H9 (cell line): ENCODE measurements at regions not wholly inside any gene's neighbourhood (a gene's known extent, or its start where the extent isn't known, plus 50 kb on each side); places are given as distances from the start of the nearest gene placed in this dataset.

Experiments used
- DNase-seq: peaks from one replicate; pipeline ENCODE4 v3.0.0-alpha.2; 2017
- H2AFZ ChIP-seq: one replicate; pipeline ENCODE4 v1.6.1; 2013; ENCODE audit warnings: mild to moderate bottlenecking, low read length, control low read depth, moderate library complexity
- H2AK5ac ChIP-seq: 2 replicates; pipeline ENCODE4 v1.6.1; 2013; ENCODE audit warnings: low read length, control low read depth, mixed read lengths; ENCODE audit not compliant: insufficient read length
- H2BK120ac ChIP-seq: one replicate; pipeline ENCODE4 v1.6.1; 2013; ENCODE audit warnings: low read depth, mild to moderate bottlenecking, low read length, control low read depth, inconsistent platforms; ENCODE audit not compliant: poor library complexity, severe bottlenecking
- H2BK12ac ChIP-seq: 2 replicates; pipeline ENCODE4 v1.6.1; 2013; ENCODE audit warnings: low read length, control low read depth, mixed read lengths, low read depth; ENCODE audit not compliant: insufficient read length
- H2BK15ac ChIP-seq: 2 replicates; pipeline ENCODE4 v1.6.1; 2013; ENCODE audit warnings: low read depth, low read length, control low read depth
- H2BK20ac ChIP-seq: one replicate; pipeline ENCODE4 v1.6.1; 2013; ENCODE audit warnings: low read depth, mild to moderate bottlenecking, low read length, control low read depth, inconsistent platforms; ENCODE audit not compliant: poor library complexity, severe bottlenecking
- H2BK5ac ChIP-seq: 2 replicates; pipeline ENCODE4 v1.6.1; 2013; ENCODE audit warnings: low read length, control low read depth, mixed read lengths; ENCODE audit not compliant: insufficient read length
- H3K14ac ChIP-seq: 2 replicates; pipeline ENCODE4 v1.6.1; 2013; ENCODE audit warnings: low read length, control low read depth; ENCODE audit not compliant: insufficient read depth
- H3K18ac ChIP-seq: 2 replicates; pipeline ENCODE4 v1.6.1; 2013; ENCODE audit warnings: low read depth, mild to moderate bottlenecking, mixed read lengths, low read length, control low read depth; ENCODE audit not compliant: insufficient read length
- H3K23ac ChIP-seq: 2 replicates; pipeline ENCODE4 v1.6.1; 2013; ENCODE audit warnings: low read length, control low read depth, mixed read lengths, low read depth; ENCODE audit not compliant: insufficient read length
- H3K23me2 ChIP-seq: 2 replicates; pipeline ENCODE4 v1.6.1; 2013; ENCODE audit warnings: low read depth, mild to moderate bottlenecking, mixed read lengths, low read length, control low read depth; ENCODE audit not compliant: insufficient read length, poor library complexity, severe bottlenecking
- H3K27ac ChIP-seq: 2 replicates; pipeline ENCODE4 v1.5.1; 2013; ENCODE audit warnings: low read length, control low read depth, mixed read lengths, low read depth; ENCODE audit not compliant: insufficient read length
- H3K27me3 ChIP-seq: 2 replicates; pipeline ENCODE4 v1.6.1; 2013; ENCODE audit warnings: low read length, control low read depth, inconsistent platforms; ENCODE audit not compliant: insufficient read depth
- H3K4ac ChIP-seq: 2 replicates; pipeline ENCODE4 v1.6.1; 2013; ENCODE audit warnings: low read depth, mild to moderate bottlenecking, control low read depth, inconsistent platforms, low read length, moderate library complexity
- H3K4me1 ChIP-seq: 2 replicates; pipeline ENCODE4 v1.6.1; 2013; ENCODE audit warnings: low read length, control low read depth, inconsistent platforms; ENCODE audit not compliant: insufficient read depth
- H3K4me2 ChIP-seq: 2 replicates; pipeline ENCODE4 v1.6.1; 2013; ENCODE audit warnings: low read length, control low read depth, mixed read lengths; ENCODE audit not compliant: insufficient read length, insufficient read depth
- H3K56ac ChIP-seq: 2 replicates; pipeline ENCODE4 v1.6.1; 2013; ENCODE audit warnings: low read depth, mild to moderate bottlenecking, mixed read lengths, low read length, control low read depth; ENCODE audit not compliant: insufficient read length
- H3K79me1 ChIP-seq: 2 replicates; pipeline ENCODE4 v1.6.1; 2013; ENCODE audit warnings: low read depth, mild to moderate bottlenecking, moderate library complexity, low read length, control low read depth, inconsistent platforms; ENCODE audit not compliant: insufficient read depth, poor library complexity, severe bottlenecking
- H3K79me2 ChIP-seq: 2 replicates; pipeline ENCODE4 v1.6.1; 2013; ENCODE audit warnings: low read length, control low read depth, inconsistent platforms; ENCODE audit not compliant: insufficient read depth
- H3K9ac ChIP-seq: 2 replicates; pipeline ENCODE4 v1.6.1; 2013; ENCODE audit warnings: low read length, control low read depth, mixed read lengths; ENCODE audit not compliant: insufficient read length; ENCODE audit errors: extremely low read depth
- H3K9me3 ChIP-seq: one replicate; pipeline ENCODE4 v1.6.1; 2013; ENCODE audit warnings: low read depth, low read length, inconsistent platforms; ENCODE audit not compliant: control insufficient read depth
- H3T11ph ChIP-seq: one replicate; pipeline ENCODE4 v1.6.1; 2013; ENCODE audit warnings: mild to moderate bottlenecking, low read length, control low read depth, inconsistent platforms
- H4K20me1 ChIP-seq: one replicate; pipeline ENCODE4 v1.6.1; 2013; ENCODE audit not compliant: control insufficient read depth, insufficient read length, insufficient read depth
- H4K5ac ChIP-seq: 2 replicates; pipeline ENCODE4 v1.6.1; 2013; ENCODE audit warnings: low read depth, mild to moderate bottlenecking, mixed read lengths, low read length, control low read depth; ENCODE audit not compliant: insufficient read length
- H4K8ac ChIP-seq: replicated peaks from 2 replicates; pipeline ENCODE4 v1.6.1; 2013; ENCODE audit warnings: low read length, control low read depth, mixed read lengths, low read depth; ENCODE audit not compliant: insufficient read length
- H4K91ac ChIP-seq: 2 replicates; pipeline ENCODE4 v1.6.1; 2013; ENCODE audit warnings: low read depth, mild to moderate bottlenecking, moderate library complexity, mixed read lengths, low read length, control low read depth; ENCODE audit not compliant: insufficient read length
- H3K27ac Mint-ChIP-seq, 3 experiments: 2 replicates in 2 of 3; 3 replicates in 1 of 3; pipeline ENCODE4 v1.8.0; 2020 to 2021; ENCODE audit warnings: mixed read lengths in 3 of 3, mild to moderate bottlenecking in 1 of 3, moderate library complexity in 1 of 3
- H3K27me3 Mint-ChIP-seq: 2 replicates; pipeline ENCODE4 v1.8.0; 2021; ENCODE audit warnings: low read depth, mild to moderate bottlenecking, moderate library complexity, mixed read lengths
- H3K36me3 Mint-ChIP-seq, 3 experiments: 2 replicates in 2 of 3; 3 replicates in 1 of 3; pipeline ENCODE4 v1.8.0; 2020 to 2021; ENCODE audit warnings: low read depth in 3 of 3, mixed read lengths in 3 of 3; ENCODE audit not compliant: insufficient read depth in 1 of 3
- H3K4me1 Mint-ChIP-seq, 2 experiments: 2 replicates each; pipeline ENCODE4 v1.8.0; 2020; ENCODE audit warnings: mixed read lengths in 2 of 2
- H3K4me3 Mint-ChIP-seq, 2 experiments: 2 replicates in 1 of 2; 3 replicates in 1 of 2; pipeline ENCODE4 v1.8.0; 2020 to 2021; ENCODE audit warnings: mild to moderate bottlenecking in 2 of 2, mixed read lengths in 2 of 2, moderate library complexity in 1 of 2
- H3K9me3 Mint-ChIP-seq, 2 experiments: 2 replicates in 1 of 2; 3 replicates in 1 of 2; pipeline ENCODE4 v1.8.0; 2020; ENCODE audit warnings: mild to moderate bottlenecking in 2 of 2, mixed read lengths in 2 of 2, moderate library complexity in 1 of 2
- CTCF ChIP-seq: fragments of 200-600 bp; sonication (generic); conservative IDR thresholded peaks from 3 replicates; pipeline ENCODE4 v1.8.0; 2021; ENCODE audit warnings: antibody characterized with exemption, mild to moderate bottlenecking
- WGBS: extraction: QIAGEN DNeasy Blood & Tissue Kit; methylation state at CpG from one replicate; pipeline ENCODE4 v1.1.7; 2013; ENCODE audit warnings: missing lambda C conversion rate, low lambda C conversion rate, mixed read lengths; ENCODE audit not compliant: insufficient read length; ENCODE audit errors: extremely low coverage; 5-methylcytosine and 5-hydroxymethylcytosine counted together

- no peak overlapping the region for H2BK12ac ChIP-seq
- TF ChIP-seq CTCF, result no peak
- no peak overlapping the region for H2AFZ ChIP-seq
- no peak overlapping the region for H3K27ac Mint-ChIP-seq
- H4K5ac ChIP-seq, result no peak overlapping the region
- H4K91ac ChIP-seq, result no peak overlapping the region
- H3K9me3 Mint-ChIP-seq, result no peaks in the 10 kb centered on the region
- H2BK5ac ChIP-seq, result no peak overlapping the region
- H3K56ac ChIP-seq, result no peak overlapping the region
- H3K27me3 ChIP-seq, result no peaks in the 10 kb centered on the region
- no peaks in the 10 kb centered on the region for H3K23me2 ChIP-seq
- H2BK15ac ChIP-seq, result no peak overlapping the region
- H3K27ac ChIP-seq, result no peak overlapping the region
- H3K4me2 ChIP-seq, result no peak overlapping the region
- H3K4ac ChIP-seq, result no peak overlapping the region
- no peaks in the 10 kb centered on the region; a peak in 1 of 7 replicates for H3K36me3 Mint-ChIP-seq
- no peak overlapping the region for H4K8ac ChIP-seq
- no peaks in the 10 kb centered on the region for H3K27me3 Mint-ChIP-seq
- H3K4me3 Mint-ChIP-seq, result no peak overlapping the region
- no peaks in the 10 kb centered on the region for H3K79me1 ChIP-seq
- H2BK20ac ChIP-seq, result no peak overlapping the region
- peaks cover 2% of the 10 kb centered on the region for H3K4me1 ChIP-seq
- no peak overlapping the region for H2AK5ac ChIP-seq
- no peak overlapping the region for H3K23ac ChIP-seq
- no peak for DNase-seq
- no peaks in the 10 kb centered on the region for H3K9me3 ChIP-seq
- peaks cover 16 to 18% of the 10 kb centered on the region in 2 experiments for H3K4me1 Mint-ChIP-seq
- no peak overlapping the region for H3K14ac ChIP-seq
- no peak overlapping the region for H2BK120ac ChIP-seq
- H3K18ac ChIP-seq, result no peak overlapping the region
- no peak overlapping the region for H3T11ph ChIP-seq
- no peak overlapping the region for H3K9ac ChIP-seq
- H4K20me1 ChIP-seq, result no peaks in the 10 kb centered on the region
- no peaks in the 10 kb centered on the region for H3K79me2 ChIP-seq
- no CpG with 5 or more reads among the region's 1 CpG for WGBS
Observed at GRCh38 chr3:101928890-101929289, 79.6 kb downstream of the NFKBIZ start.
